A549 (cell line): ENCODE measurements at regions not wholly inside any gene's neighbourhood (a gene's known extent, or its start where the extent isn't known, plus 50 kb on each side); places are given as distances from the start of the nearest gene placed in this dataset.

Experiments
- ATAC-seq, 2 experiments: fragments of 200-7000 bp in 1 of 2; fragments of >200 bp in 1 of 2; cut with Nextera tagmentation in 1 of 2; cut with Tn5 transposase in 1 of 2; 3 replicates each; pipeline versions ENCODE4 v1.8.0 to v1.9.1; 2018 to 2020; ENCODE audit warnings: mild to moderate bottlenecking in 1 of 2, moderate library complexity in 1 of 2
- CTCF ChIA-PET: fragments of 300-600 bp; sonication (Branson Sonifier 250); formaldehyde crosslinking; extraction: SDS; loops from one replicate; lab custom pipeline; 2021; ENCODE audit warnings: antibody characterized with exemption, inconsistent platforms; lab: Yijun Ruan, JAX
- POLR2A ChIA-PET: fragments of 350-600 bp; formaldehyde crosslinking; extraction: SDS; loops from one replicate; lab custom pipeline; 2021; ENCODE audit warnings: antibody characterized with exemption, inconsistent platforms; lab: Yijun Ruan, JAX
- DNase-seq, 2 experiments: peaks; one replicate each; pipeline versions ENCODE4 v3.0.0 to v3.0.0-alpha.2; 2011 to 2016; ENCODE audit warnings: low read depth in 1 of 2, low spot score in 1 of 2
- FAIRE-seq: peaks from 2 replicates; lab custom pipeline; 2011; peaks lifted over from hg19 to GRCh38; lab: Jason Lieb, UNC
- H3K27ac ChIP-seq, 2 experiments: fragments of >200 bp; sonication (Bioruptor Twin); formaldehyde crosslinking; 3 replicates each; pipeline ENCODE4 v1.5.1; 2016 to 2017
- H3K4me1 ChIP-seq: fragments of >200 bp; sonication (Bioruptor Twin); formaldehyde crosslinking; 3 replicates; pipeline ENCODE4 v1.6.1; 2016
- H3K4me2 ChIP-seq: fragments of >200 bp; sonication (Bioruptor Twin); formaldehyde crosslinking; 3 replicates; pipeline ENCODE4 v1.6.1; 2016
- H3K4me3 ChIP-seq: fragments of >200 bp; sonication (Bioruptor Twin); formaldehyde crosslinking; 3 replicates; pipeline ENCODE4 v1.5.1; 2016
- H3K9me3 ChIP-seq: fragments of >200 bp; sonication (Bioruptor Twin); formaldehyde crosslinking; 3 replicates; pipeline ENCODE4 v1.6.1; 2016
- ATOH8 ChIP-seq: fragments of 250-450 bp; sonication (Bioruptor Pico); IDR thresholded peaks from 2 replicates; pipeline ENCODE4 v1.5.0; 2020; ENCODE audit warnings: low read depth, mild to moderate bottlenecking, moderate library complexity
- CBX2 ChIP-seq: fragments of 200-600 bp; sonication (generic); IDR thresholded peaks from 2 replicates; pipeline ENCODE4 v1.6.1; 2016; ENCODE audit warnings: low read depth, mild to moderate bottlenecking, borderline replicate concordance
- CTCF ChIP-seq: fragments of >200 bp; sonication (Bioruptor Twin); formaldehyde crosslinking; IDR thresholded peaks from 3 replicates; pipeline ENCODE4 v1.5.1; 2016
- EHMT2 ChIP-seq: fragments of 200-600 bp; sonication (generic); IDR thresholded peaks from 2 replicates; pipeline ENCODE4 v1.6.1; 2016; ENCODE audit warnings: antibody characterized with exemption, low read depth, mild to moderate bottlenecking, moderate library complexity
- FOSL2 ChIP-seq, 2 experiments: fragments of 450-650 bp in 1 of 2; fragments of >200 bp in 1 of 2; sonication (Bioruptor Twin) in 1 of 2; formaldehyde crosslinking; IDR thresholded peaks; 2 replicates each; pipeline versions ENCODE4 v1.5.0 to v1.6.1; 2016 to 2020; ENCODE audit warnings: mild to moderate bottlenecking in 1 of 2, moderate library complexity in 1 of 2
- HDAC2 ChIP-seq: fragments of 200-600 bp; sonication (generic); IDR thresholded peaks from 2 replicates; pipeline ENCODE4 v1.6.1; 2016
- HES2 ChIP-seq: fragments of >200 bp; sonication (Bioruptor Twin); formaldehyde crosslinking; IDR thresholded peaks from 2 replicates; pipeline ENCODE4 v1.6.1; 2016
- HMGXB4 ChIP-seq: fragments of 250-450 bp; sonication (Bioruptor Pico); IDR thresholded peaks from 2 replicates; pipeline ENCODE4 v1.5.0; 2021; ENCODE audit warnings: mild to moderate bottlenecking, moderate library complexity, borderline replicate concordance
- HOXB13 ChIP-seq: fragments of 250-450 bp; sonication (Bioruptor Pico); IDR thresholded peaks from 2 replicates; pipeline ENCODE4 v1.5.0; 2020; ENCODE audit warnings: low read depth, mild to moderate bottlenecking, moderate library complexity
- HOXB5 ChIP-seq: fragments of 250-450 bp; sonication (Bioruptor Pico); IDR thresholded peaks from 2 replicates; pipeline ENCODE4 v1.5.0; 2020; ENCODE audit warnings: mild to moderate bottlenecking, moderate library complexity
- JUNB ChIP-seq: fragments of >200 bp; sonication (Bioruptor Twin); formaldehyde crosslinking; IDR thresholded peaks from 2 replicates; pipeline ENCODE4 v1.6.1; 2016
- MAFK ChIP-seq: fragments of 450-650 bp; IDR thresholded peaks from 2 replicates; pipeline ENCODE4 v1.6.1; 2014; ENCODE audit not compliant: partially characterized antibody
- POLR2AphosphoS2 ChIP-seq: conservative IDR thresholded peaks from 2 replicates; pipeline ENCODE4 v1.6.1; 2012; ENCODE audit warnings: low read length, improper control_type of control experiment, inconsistent platforms
- RCOR1 ChIP-seq: fragments of 150-350 bp; IDR thresholded peaks from 2 replicates; pipeline ENCODE4 v1.6.1; 2014; ENCODE audit warnings: antibody characterized with exemption, low read length, low read depth
- RNF2 ChIP-seq: fragments of 200-600 bp; sonication (generic); IDR thresholded peaks from 2 replicates; pipeline ENCODE4 v1.6.1; 2016; ENCODE audit warnings: low read depth, mild to moderate bottlenecking, antibody characterized with exemption, moderate library complexity, borderline replicate concordance
- SMC3 ChIP-seq: fragments of >200 bp; sonication (Bioruptor Twin); formaldehyde crosslinking; IDR thresholded peaks from 3 replicates; pipeline ENCODE4 v1.6.1; 2018; ENCODE audit warnings: inconsistent platforms
- SREBF2 ChIP-seq: fragments of 450-650 bp; IDR thresholded peaks from 2 replicates; pipeline ENCODE4 v1.6.1; 2014; ENCODE audit warnings: mild to moderate bottlenecking, moderate library complexity
- ZC3H11A ChIP-seq: fragments of 450-650 bp; IDR thresholded peaks from 2 replicates; pipeline ENCODE4 v1.6.1; 2014; ENCODE audit warnings: antibody characterized with exemption, mild to moderate bottlenecking
- ZFP36 ChIP-seq: fragments of 450-650 bp; IDR thresholded peaks from 2 replicates; pipeline ENCODE4 v1.6.1; 2014; ENCODE audit warnings: borderline replicate concordance; ENCODE audit not compliant: partially characterized antibody
- ZNF302 ChIP-seq: fragments of 250-450 bp; sonication (Bioruptor Pico); IDR thresholded peaks from 2 replicates; pipeline ENCODE4 v1.9.0; 2021; ENCODE audit warnings: inconsistent platforms, mild to moderate bottlenecking, moderate library complexity
- WGBS: methylation state at CpG from one replicate; pipeline ENCODE4 v1.1.6; 2017; ENCODE audit errors: missing lambda C conversion rate; 5-methylcytosine and 5-hydroxymethylcytosine counted together

- FAIRE-seq (no peak), DNase-seq (no peak), ATAC-seq (no peak)
- ChIA-PET CTCF (interaction anchor here (0.7 to 1.1 kb wide), 4 partner anchors 8 to 1304 kb away, joined by 3 to 5 read pairs (median 4); no protein-coding TSS in a partner anchor), POLR2A (no interaction called here)
- no peaks in the 10 kb centered on the region for H3K9me3 ChIP-seq
- H3K4me3 ChIP-seq: no peak overlapping the region
- TF ChIP-seq ZC3H11A (no peak), ATOH8 (CRISPR knock-in tag) (no peak), JUNB (no peak), ZFP36 (no peak), FOSL2 (IDR thresholded peaks at IDR 0.05) (no peak), FOSL2 (CRISPR knock-in tag; IDR thresholded peaks at IDR 0.05) (no peak), SREBF2 (no peak), HOXB5 (CRISPR knock-in tag) (no peak)
- H3K27ac ChIP-seq: no peak overlapping the region
- H3K4me2 ChIP-seq: no peak overlapping the region
- H3K4me1 ChIP-seq: peaks cover 6% of the 10 kb centered on the region; the same call in 1 of the 3 replicates
- WGBS: 67% methylated on average over 7 of the region's 7 CpGs
Observed at GRCh38 chr7:47194516-47195057, 387.3 kb downstream of the TNS3 start.

GRCh38 chr7:47192978-47193377 is 388.9 kb downstream of the TNS3 start:
- DNase-seq: no peak
- no peaks in the 10 kb centered on the region; the same call in 2 of the 3 replicates for H3K4me1 ChIP-seq
- no peak overlapping the region for H3K27ac ChIP-seq
- ATAC-seq: no peak
- no peaks in the 10 kb centered on the region for H3K9me3 ChIP-seq
- no peak overlapping the region for H3K4me3 ChIP-seq
- TF ChIP-seq HDAC2 (no peak), RNF2 (no peak), HMGXB4 (no peak), RCOR1 (no peak), HOXB13 (CRISPR knock-in tag) (no peak), ZNF302 (CRISPR knock-in tag) (no peak), ZFP36 (no peak)
- 39% methylated on average over 4 of the region's 4 CpGs for WGBS
- no peak for FAIRE-seq
- H3K4me2 ChIP-seq: no peak overlapping the region
- POLR2A ChIA-PET: no interaction called here
- CTCF ChIA-PET: interaction anchor here (1.0 to 1.5 kb wide), 2 partner anchors 12 to 840 kb away, joined by 3 read pairs; no protein-coding TSS in a partner anchor

- 74% methylated on average over 4 of the region's 9 CpGs for whole genome bisulfite sequencing
- H3K27ac ChIP-seq: no peak overlapping the region
- TF ChIP-seq EHMT2: no peak
- TF ChIP-seq CTCF: no peak
- TF ChIP-seq CBX2: no peak
- TF ChIP-seq HES2: no peak
- TF ChIP-seq HDAC2: no peak
- TF ChIP-seq MAFK: no peak
- no peak for TF ChIP-seq ATOH8 (CRISPR knock-in tag)
- no peak for TF ChIP-seq POLR2AphosphoS2
- no peak for TF ChIP-seq SMC3
- no peak for FAIRE-seq
- POLR2A ChIA-PET: no interaction called here
- CTCF ChIA-PET: interaction anchor here (1.2 kb wide), 1 partner anchor 11 kb away, joined by 5 read pairs; no protein-coding TSS in a partner anchor
- no peak overlapping the region for H3K4me2 ChIP-seq
- no peak for ATAC-seq
- no peak overlapping the region for H3K4me3 ChIP-seq
- no peaks in the 10 kb centered on the region for H3K4me1 ChIP-seq
- H3K9me3 ChIP-seq: no peaks in the 10 kb centered on the region
- no peak for DNase-seq
Observed at GRCh38 chr7:47191876-47192291, 390.0 kb downstream of the TNS3 start.
